ENCODE measurements at regions not wholly inside any gene's neighbourhood (a gene's known extent, or its start where the extent isn't known, plus 50 kb on each side); places are given as distances from the start of the nearest gene placed in this dataset.

DNA sequence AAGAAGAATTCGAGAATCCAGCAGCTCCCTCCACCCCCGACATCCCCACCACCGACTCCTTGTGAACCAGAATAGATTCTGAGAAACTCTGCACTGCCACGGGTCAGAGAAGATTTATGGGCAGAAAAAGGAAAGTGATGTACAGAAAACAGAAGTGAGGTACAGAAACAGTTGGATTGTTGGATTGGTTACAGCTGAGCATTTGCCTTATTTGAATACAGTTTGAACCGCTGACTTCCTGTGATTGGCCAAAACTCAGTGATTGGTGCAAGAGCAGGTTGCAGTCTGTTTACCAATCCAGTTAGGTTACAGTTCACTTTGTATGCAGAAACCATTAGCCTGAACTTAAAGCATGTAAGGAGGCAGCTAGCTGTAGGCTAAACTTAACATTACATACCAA lies 131.2 kb upstream of the HDDC2 start:
- no peak for TF ChIP-seq CTCF (IDR thresholded peaks at IDR 0.05 in 4 of 5, conservative IDR thresholded peaks at IDR 0.05 in 1 of 5)
- TF ChIP-seq POLR2A (IDR thresholded peaks at IDR 0.05): no peak
